AG04450 (cell line): ENCODE measurements at regions not wholly inside any gene's neighbourhood (a gene's known extent, or its start where the extent isn't known, plus 50 kb on each side); places are given as distances from the start of the nearest gene placed in this dataset.

ENCODE experiments used
- CTCF ChIA-PET: fragments of 300-600, 350-600 bp; formaldehyde crosslinking; extraction: SDS; loops from one replicate; lab custom pipeline; 2022; ENCODE audit warnings: antibody characterized with exemption, inconsistent platforms; lab: Charles Lee
- POLR2A ChIA-PET: fragments of 350-600 bp; formaldehyde crosslinking; extraction: SDS; loops from one replicate; lab custom pipeline; 2021; ENCODE audit warnings: antibody characterized with exemption, inconsistent platforms; lab: Yijun Ruan, JAX
- DNase-seq: peaks from one replicate; pipeline ENCODE4 v3.0.0-alpha.2; 2011; ENCODE audit warnings: low read depth, low spot score
- H3K27ac ChIP-seq: one replicate; pipeline ENCODE4 v1.5.1; 2012; ENCODE audit warnings: low read depth, low read length, control low read depth
- H3K27me3 ChIP-seq: one replicate; pipeline ENCODE4 v1.6.0; 2012; ENCODE audit warnings: low read length; ENCODE audit not compliant: control insufficient read depth, insufficient read depth
- H3K4me3 ChIP-seq: 2 replicates; pipeline ENCODE4 v1.5.1; 2011; ENCODE audit warnings: mild to moderate bottlenecking, low read depth, low read length, control low read depth
- H3K9me3 ChIP-seq: 2 replicates; pipeline ENCODE4 v1.5.1; 2012; ENCODE audit warnings: low read length; ENCODE audit not compliant: control insufficient read depth, insufficient read depth
- TF ChIP-seq, protein P1 (sequence below): IDR thresholded peaks from 2 replicates; pipeline ENCODE4 v1.5.1; 2011; ENCODE audit warnings: low read depth, low read length, control low read depth, inconsistent platforms

DNA sequence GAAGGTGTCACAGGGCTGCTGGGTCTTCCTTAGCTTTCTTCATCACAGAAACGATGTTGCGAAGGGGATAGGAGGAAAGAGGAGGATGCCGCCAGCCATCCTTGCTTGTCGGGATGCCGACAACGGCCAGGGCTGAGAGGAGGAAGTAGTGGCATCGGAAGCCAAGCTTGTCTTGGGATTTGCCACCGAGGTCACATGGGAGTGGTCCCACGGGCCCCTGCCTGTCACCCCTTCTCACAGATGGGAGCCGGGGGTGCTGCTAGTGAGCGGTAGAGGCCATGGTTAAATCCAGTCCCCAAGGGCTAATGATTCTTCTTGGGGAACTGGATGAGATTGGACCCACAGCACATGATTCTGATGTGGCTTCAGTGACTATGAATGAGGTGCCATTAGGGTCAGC is 1375.8 kb downstream of the BRD1 start:
- CTCF ChIA-PET, result no interaction called here
- Histone ChIP-seq H3K4me3 (no peak overlapping the region), H3K27ac (no peak overlapping the region), H3K27me3 (no peaks in the 10 kb centered on the region), H3K9me3 (peaks cover 86% of the 10 kb centered on the region)
- no peak for DNase-seq
- TF ChIP-seq, protein P1, sequence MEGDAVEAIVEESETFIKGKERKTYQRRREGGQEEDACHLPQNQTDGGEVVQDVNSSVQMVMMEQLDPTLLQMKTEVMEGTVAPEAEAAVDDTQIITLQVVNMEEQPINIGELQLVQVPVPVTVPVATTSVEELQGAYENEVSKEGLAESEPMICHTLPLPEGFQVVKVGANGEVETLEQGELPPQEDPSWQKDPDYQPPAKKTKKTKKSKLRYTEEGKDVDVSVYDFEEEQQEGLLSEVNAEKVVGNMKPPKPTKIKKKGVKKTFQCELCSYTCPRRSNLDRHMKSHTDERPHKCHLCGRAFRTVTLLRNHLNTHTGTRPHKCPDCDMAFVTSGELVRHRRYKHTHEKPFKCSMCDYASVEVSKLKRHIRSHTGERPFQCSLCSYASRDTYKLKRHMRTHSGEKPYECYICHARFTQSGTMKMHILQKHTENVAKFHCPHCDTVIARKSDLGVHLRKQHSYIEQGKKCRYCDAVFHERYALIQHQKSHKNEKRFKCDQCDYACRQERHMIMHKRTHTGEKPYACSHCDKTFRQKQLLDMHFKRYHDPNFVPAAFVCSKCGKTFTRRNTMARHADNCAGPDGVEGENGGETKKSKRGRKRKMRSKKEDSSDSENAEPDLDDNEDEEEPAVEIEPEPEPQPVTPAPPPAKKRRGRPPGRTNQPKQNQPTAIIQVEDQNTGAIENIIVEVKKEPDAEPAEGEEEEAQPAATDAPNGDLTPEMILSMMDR, result no peak
- POLR2A ChIA-PET, result no interaction called here

DNA sequence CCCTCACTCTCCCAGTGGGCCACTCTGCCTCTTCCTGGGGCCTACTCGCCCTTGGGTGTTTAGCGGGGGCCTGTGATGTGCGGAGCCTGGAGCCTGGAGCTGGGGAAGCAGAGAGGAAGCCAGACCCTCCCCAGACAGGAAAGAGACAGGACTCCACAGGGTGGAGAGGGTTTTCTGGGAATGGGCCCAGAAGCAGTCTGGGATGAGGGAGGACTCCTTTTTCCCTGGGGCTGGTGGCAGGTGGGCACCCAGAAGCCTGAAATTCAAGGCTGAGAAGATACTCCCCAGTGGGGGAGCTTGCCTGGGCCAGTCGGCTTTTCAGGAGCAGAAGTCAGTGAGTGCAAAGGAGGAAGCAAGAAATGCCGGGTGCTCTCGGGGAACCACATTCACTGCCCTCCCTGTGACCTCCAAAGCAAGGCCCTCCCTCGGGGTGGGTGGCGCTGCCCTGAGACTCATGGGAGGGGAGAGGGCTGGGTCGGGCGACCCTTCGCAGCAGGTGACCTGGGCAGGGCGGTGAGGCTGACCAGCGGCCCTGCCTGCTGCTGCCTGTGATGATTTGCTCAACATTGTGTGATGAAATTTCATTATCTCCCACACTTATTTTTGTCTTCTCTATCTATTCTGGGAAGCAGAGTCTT is 1377.4 kb downstream of the BRD1 start:
- Histone ChIP-seq H3K4me3 (no peak overlapping the region), H3K27me3 (no peaks in the 10 kb centered on the region), H3K9me3 (peaks cover 91% of the 10 kb centered on the region), H3K27ac (no peak overlapping the region)
- POLR2A ChIA-PET, result no interaction called here
- CTCF ChIA-PET, result no interaction called here
- TF ChIP-seq, protein P1, result no peak
- no peak for DNase-seq

DNA sequence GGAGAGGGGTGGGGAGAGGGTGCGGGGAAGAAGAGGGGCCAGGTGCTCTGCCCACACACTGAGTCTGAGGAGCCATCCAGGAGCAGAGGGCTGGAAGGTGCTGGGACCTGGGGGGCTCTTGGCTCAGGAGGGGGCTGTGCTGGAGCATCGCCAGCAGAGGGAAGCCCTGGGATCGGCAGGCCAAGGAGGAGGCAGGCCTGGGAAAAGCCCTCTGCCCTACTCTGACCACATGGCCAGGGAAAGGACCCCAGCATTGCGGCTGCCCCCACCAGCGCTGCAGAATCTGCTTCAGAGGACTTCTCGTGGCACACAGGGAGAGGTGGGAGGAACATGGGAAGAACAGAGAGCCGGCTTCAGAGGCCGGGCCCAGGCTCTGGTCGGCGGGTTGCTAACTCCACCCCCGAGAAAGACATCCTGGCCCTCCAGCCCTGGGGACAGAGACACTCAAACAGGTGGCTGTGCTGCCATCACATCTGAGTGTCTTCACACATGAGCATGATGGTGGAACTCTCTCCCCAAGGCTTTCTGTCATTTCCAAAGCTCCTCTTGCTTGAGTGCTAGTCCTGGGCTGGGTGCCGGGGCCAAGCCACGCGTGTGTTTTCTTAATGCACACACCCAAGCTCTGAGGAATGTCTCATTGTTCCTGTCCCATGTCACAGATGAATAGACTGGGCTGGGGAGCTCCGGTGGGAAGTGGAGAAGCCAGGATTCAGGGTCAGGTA is 1378.0 kb downstream of the BRD1 start:
- Histone ChIP-seq H3K4me3 (no peak overlapping the region), H3K27ac (no peak overlapping the region), H3K9me3 (peaks cover 92% of the 10 kb centered on the region), H3K27me3 (no peaks in the 10 kb centered on the region)
- TF ChIP-seq, protein P1, result no peak
- ChIA-PET CTCF (no interaction called here), POLR2A (no interaction called here)
- DNase-seq, result no peak

DNA sequence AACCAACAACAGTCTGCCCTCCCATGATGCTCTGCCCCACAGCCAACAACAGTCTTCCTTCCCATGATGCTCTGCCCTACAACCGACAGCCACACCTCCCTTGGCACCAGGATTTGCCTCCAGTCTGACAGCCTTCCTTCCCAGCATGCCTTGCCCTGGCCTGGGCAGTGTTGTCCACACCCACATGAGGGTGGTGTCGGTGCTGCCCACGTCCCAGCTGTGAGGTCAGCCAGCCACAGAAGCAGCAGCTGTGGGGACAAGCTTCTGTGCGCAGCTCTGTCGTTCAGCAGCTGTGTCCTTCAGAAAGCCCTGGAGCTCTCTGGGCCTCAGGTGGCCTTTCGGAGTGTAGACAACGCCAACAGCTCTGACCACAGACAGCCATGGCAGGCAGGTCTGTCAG is 1378.9 kb downstream of the BRD1 start:
- ChIA-PET POLR2A (no interaction called here), CTCF (no interaction called here)
- Histone ChIP-seq H3K27ac (no peak overlapping the region), H3K9me3 (peaks cover 93% of the 10 kb centered on the region), H3K4me3 (no peak overlapping the region), H3K27me3 (no peaks in the 10 kb centered on the region)
- TF ChIP-seq, protein P1, result no peak
- DNase-seq, result no peak

DNA sequence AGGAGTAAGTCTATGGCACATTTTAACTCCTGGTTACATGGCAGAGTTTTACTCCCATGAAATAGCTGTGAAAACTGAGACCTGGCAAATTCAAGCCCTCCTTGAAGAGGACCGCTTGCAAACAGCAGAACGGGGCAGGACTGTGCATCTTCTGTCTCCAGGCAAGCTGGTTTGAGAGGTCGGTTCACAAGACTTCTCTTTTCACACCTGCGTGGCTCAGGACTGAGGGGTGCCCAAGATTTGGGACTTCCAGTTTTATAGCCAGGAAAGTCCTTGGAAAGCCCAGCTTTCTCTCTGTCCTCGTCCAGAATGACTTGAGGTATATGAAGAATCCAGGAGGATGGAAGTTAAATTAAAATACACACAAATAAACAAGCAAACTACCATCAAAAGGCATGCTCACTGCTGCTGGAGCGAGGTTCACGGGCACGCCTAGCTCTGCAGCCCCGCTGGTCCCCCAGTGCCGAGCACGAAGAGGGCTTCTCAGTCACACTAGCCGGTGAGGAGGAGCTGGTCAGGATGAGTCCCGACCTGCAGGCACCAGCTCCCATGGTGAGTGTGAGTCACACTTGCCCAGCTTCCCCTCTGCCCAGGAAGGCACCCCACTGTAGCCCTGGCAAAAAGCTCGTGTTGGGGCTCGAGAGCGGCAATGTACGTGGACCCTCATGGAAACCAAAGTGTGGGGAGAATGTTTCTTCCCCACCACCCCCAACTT is 1382.4 kb downstream of the BRD1 start:
- Histone ChIP-seq H3K4me3 (no peak overlapping the region), H3K27ac (no peak overlapping the region), H3K9me3 (peaks cover 94% of the 10 kb centered on the region), H3K27me3 (no peaks in the 10 kb centered on the region)
- ChIA-PET POLR2A (no interaction called here), CTCF (no interaction called here)
- DNase-seq, result no peak
- TF ChIP-seq, protein P1, result no peak
